ENCODE measurements at regions not wholly inside any gene's neighbourhood (a gene's known extent, or its start where the extent isn't known, plus 50 kb on each side); places are given as distances from the start of the nearest gene placed in this dataset.
A peak's percentile ranks its signal among the peaks of the same experiment; 100 is the strongest.
"Not testable (repeated sequence)": the region's sequence is repeated elsewhere in the genome, so short reads cannot be mapped to it uniquely, and the experiment has no call there.

DNA sequence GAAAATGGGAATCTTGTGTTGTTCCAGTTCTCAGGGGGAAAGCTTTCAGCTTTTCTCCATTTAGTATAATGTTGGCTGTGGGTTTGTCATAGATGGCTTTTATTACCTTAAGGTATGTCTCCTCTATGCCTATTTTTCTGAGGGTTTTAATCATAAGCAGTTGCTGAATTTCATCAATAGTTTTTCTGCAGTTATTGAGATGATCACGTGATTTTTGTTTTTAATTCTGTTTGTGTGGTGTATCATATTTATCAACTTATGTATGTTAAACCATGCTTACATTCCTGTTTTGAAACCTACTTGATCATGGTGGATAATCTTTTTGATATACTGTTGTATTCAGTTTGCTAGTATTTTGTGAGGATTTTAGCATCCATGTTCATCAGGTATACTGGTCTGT lies 66.8 kb upstream of the CENPE start:
- no peak overlapping the region for H3K27ac Mint-ChIP-seq
- H3K27me3 Mint-ChIP-seq (ENCODE audit: insufficient read depth, low read depth, poor library complexity), result no peaks in the 10 kb centered on the region
- peaks cover 5% of the 10 kb centered on the region; the same call in 2 of the 3 replicates for H3K4me1 Mint-ChIP-seq
- peaks cover 22% of the 10 kb centered on the region for H3K9me2 ChIP-seq (ENCODE audit: insufficient read depth)
- H3F3A ChIP-seq (replicated peaks; ENCODE audit: low read depth), result no peaks in the 10 kb centered on the region
- no peak overlapping the region for H3K4me3 Mint-ChIP-seq
- no peaks in the 10 kb centered on the region; the same call in 1 of the 2 replicates for H3K79me2 ChIP-seq (replicated peaks; ENCODE audit: insufficient read depth)
- no peaks in the 10 kb centered on the region for H3K36me3 ChIP-seq (ENCODE audit: insufficient read depth)
- H3K36me3 Mint-ChIP-seq (ENCODE audit: low read depth), result no peaks in the 10 kb centered on the region; the same call in 2 of the 3 replicates
- no peak overlapping the region for H3K27ac ChIP-seq (ENCODE audit: low read depth)
- no peaks in the 10 kb centered on the region for H4K20me1 ChIP-seq (replicated peaks; ENCODE audit: insufficient read depth)
- no peak overlapping the region for H2AFZ ChIP-seq
- peaks cover 3% of the 10 kb centered on the region; the same call in 1 of the 3 replicates for H3K9me3 Mint-ChIP-seq
- TF ChIP-seq CREB1 (CRISPR knock-in tag; IDR thresholded peaks at IDR 0.05; ENCODE audit: low read depth) (no peak), EZH2phosphoT487 (IDR thresholded peaks at IDR 0.05; ENCODE audit: unreplicated experiment) (no peak), STAT1 (IDR thresholded peaks at IDR 0.05; ENCODE audit: unreplicated experiment) (no peak), JUNB (IDR thresholded peaks at IDR 0.05; ENCODE audit: unreplicated experiment) (no peak), REST (IDR thresholded peaks at IDR 0.05; ENCODE audit: unreplicated experiment) (no peak), EZH2 (IDR thresholded peaks at IDR 0.05; ENCODE audit: low read depth, unreplicated experiment) (no peak), POLR2AphosphoS5 (IDR thresholded peaks at IDR 0.05; ENCODE audit: low read depth) (no peak), ZNF114 (CRISPR knock-in tag; IDR thresholded peaks at IDR 0.05) (no peak), NANOG (IDR thresholded peaks at IDR 0.05; ENCODE audit: borderline replicate concordance) (no peak)
- TF ChIP-seq, protein P1, sequence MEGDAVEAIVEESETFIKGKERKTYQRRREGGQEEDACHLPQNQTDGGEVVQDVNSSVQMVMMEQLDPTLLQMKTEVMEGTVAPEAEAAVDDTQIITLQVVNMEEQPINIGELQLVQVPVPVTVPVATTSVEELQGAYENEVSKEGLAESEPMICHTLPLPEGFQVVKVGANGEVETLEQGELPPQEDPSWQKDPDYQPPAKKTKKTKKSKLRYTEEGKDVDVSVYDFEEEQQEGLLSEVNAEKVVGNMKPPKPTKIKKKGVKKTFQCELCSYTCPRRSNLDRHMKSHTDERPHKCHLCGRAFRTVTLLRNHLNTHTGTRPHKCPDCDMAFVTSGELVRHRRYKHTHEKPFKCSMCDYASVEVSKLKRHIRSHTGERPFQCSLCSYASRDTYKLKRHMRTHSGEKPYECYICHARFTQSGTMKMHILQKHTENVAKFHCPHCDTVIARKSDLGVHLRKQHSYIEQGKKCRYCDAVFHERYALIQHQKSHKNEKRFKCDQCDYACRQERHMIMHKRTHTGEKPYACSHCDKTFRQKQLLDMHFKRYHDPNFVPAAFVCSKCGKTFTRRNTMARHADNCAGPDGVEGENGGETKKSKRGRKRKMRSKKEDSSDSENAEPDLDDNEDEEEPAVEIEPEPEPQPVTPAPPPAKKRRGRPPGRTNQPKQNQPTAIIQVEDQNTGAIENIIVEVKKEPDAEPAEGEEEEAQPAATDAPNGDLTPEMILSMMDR (conservative IDR thresholded peaks at IDR 0.05; ENCODE audit: low read depth in 2 of 2), result no peak
- DNase-seq (ENCODE audit: low spot score) (no peak), ATAC-seq (no peak)
- H3K4me1 ChIP-seq (ENCODE audit: insufficient read depth), result no peaks in the 10 kb centered on the region; the same call in 1 of the 2 replicates
- no peaks in the 10 kb centered on the region for H3K27me3 ChIP-seq (ENCODE audit: insufficient read depth)
- no peak overlapping the region for H3K4me3 ChIP-seq
- no peak overlapping the region for H3K4me2 ChIP-seq

DNA sequence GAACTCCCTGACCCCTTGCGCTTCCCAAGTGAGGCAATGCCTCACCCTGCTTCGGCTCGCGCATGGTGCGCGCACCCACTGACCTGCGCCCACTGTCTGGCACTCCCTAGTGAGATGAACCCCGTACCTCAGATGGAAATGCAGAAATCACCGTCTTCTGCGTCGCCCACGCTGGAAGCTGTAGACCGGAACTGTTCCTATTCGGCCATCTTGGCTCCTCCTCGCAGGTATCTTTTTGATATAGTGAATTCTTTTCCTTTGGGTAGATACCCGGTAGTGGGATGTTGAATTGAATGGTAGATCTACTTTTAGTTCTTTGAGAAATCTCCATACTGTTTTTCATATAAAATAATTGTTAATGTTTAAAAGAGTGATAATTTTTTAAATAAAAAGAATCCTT lies 57.9 kb upstream of the CENPE start:
- peak overlapping the region; percentile 86 for H3K27ac Mint-ChIP-seq
- H3K9me3 Mint-ChIP-seq, result peaks cover 13% of the 10 kb centered on the region; the same call in 2 of the 3 replicates
- Histone ChIP-seq H3K4me3 (peak overlapping the region; percentile 33), H2AFZ (peak overlapping the region; percentile 79; the same call in 1 of the 2 replicates), H3K4me1 (ENCODE audit: insufficient read depth) (peaks cover 27% of the 10 kb centered on the region), H3K27ac (ENCODE audit: low read depth) (0 out of 2 replicates have a peak overlapping the region, but pooled peaks have one; percentile 56), H3K4me2 (peak overlapping the region; percentile 65)
- H3K27me3 Mint-ChIP-seq (ENCODE audit: insufficient read depth, low read depth, poor library complexity); H4K20me1 ChIP-seq (replicated peaks; ENCODE audit: insufficient read depth); H3K36me3 ChIP-seq (ENCODE audit: insufficient read depth); H3K79me2 ChIP-seq (replicated peaks; ENCODE audit: insufficient read depth); H3F3A ChIP-seq (replicated peaks; ENCODE audit: low read depth); H3K9me2 ChIP-seq (ENCODE audit: insufficient read depth); H3K27me3 ChIP-seq (ENCODE audit: insufficient read depth); ATAC-seq: not testable (repeated sequence)
- peaks cover 13% of the 10 kb centered on the region; the same call in 1 of the 3 replicates for H3K36me3 Mint-ChIP-seq (ENCODE audit: low read depth)
- peak; percentile 12 for DNase-seq (ENCODE audit: low spot score)
- peaks cover 11% of the 10 kb centered on the region for H3K4me1 Mint-ChIP-seq
- peak overlapping the region; percentile 59; the same call in 2 of the 3 replicates for H3K4me3 Mint-ChIP-seq
